BJ (cell line): ENCODE measurements at regions not wholly inside any gene's neighbourhood (a gene's known extent, or its start where the extent isn't known, plus 50 kb on each side); places are given as distances from the start of the nearest gene placed in this dataset.

Source experiments
- CTCF ChIA-PET: fragments of 350-600 bp; formaldehyde crosslinking; extraction: SDS; loops from one replicate; lab custom pipeline; 2021; ENCODE audit warnings: antibody characterized with exemption, inconsistent platforms; lab: Yijun Ruan, JAX
- POLR2A ChIA-PET: fragments of 300-600 bp; sonication (Branson Sonifier 250); formaldehyde crosslinking; extraction: SDS; loops from one replicate; lab custom pipeline; 2021; ENCODE audit warnings: antibody characterized with exemption; lab: Charles Lee
- DNase-seq: peaks from one replicate; pipeline ENCODE4 v3.0.0-alpha.2; 2011; ENCODE audit warnings: low read depth
- H3K27me3 ChIP-seq: 2 replicates; pipeline ENCODE4 v1.6.0; 2011; ENCODE audit warnings: low read length; ENCODE audit not compliant: control insufficient read depth, insufficient read depth
- H3K36me3 ChIP-seq: 2 replicates; pipeline ENCODE4 v1.5.1; 2011; ENCODE audit warnings: low read length; ENCODE audit not compliant: control insufficient read depth, insufficient read depth
- H3K4me3 ChIP-seq: 2 replicates; pipeline ENCODE4 v1.5.1; 2011; ENCODE audit warnings: low read depth, mild to moderate bottlenecking, control low read depth, low read length
- CTCF ChIP-seq: IDR thresholded peaks from 2 replicates; pipeline ENCODE4 v1.5.1; 2011; ENCODE audit warnings: low read depth, mild to moderate bottlenecking, control low read depth, inconsistent platforms, low read length, moderate library complexity; ENCODE audit not compliant: insufficient read depth

GRCh38 chr2:195199864-195200263 is 457.2 kb upstream of the SLC39A10 start:
- Histone ChIP-seq H3K27me3 (no peaks in the 10 kb centered on the region), H3K36me3 (no peaks in the 10 kb centered on the region), H3K4me3 (no peak overlapping the region)
- DNase-seq: no peak
- CTCF ChIA-PET: no interaction called here
- POLR2A ChIA-PET: no interaction called here
- no peak for TF ChIP-seq CTCF

- POLR2A ChIA-PET: no interaction called here
- DNase-seq: no peak
- no peaks in the 10 kb centered on the region for H3K36me3 ChIP-seq
- TF ChIP-seq CTCF: no peak
- H3K4me3 ChIP-seq: no peak overlapping the region
- CTCF ChIA-PET: no interaction called here
- H3K27me3 ChIP-seq: no peaks in the 10 kb centered on the region
These were observed 475.8 kb upstream of the SLC39A10 start for GRCh38 chr2:195181059-195181705.

GRCh38 chr2:195168369-195168768 is 488.7 kb upstream of the SLC39A10 start:
- no peak overlapping the region for H3K4me3 ChIP-seq
- ChIA-PET POLR2A (no interaction called here), CTCF (no interaction called here)
- no peak for TF ChIP-seq CTCF
- no peak for DNase-seq
- H3K27me3 ChIP-seq: no peaks in the 10 kb centered on the region
- H3K36me3 ChIP-seq: no peaks in the 10 kb centered on the region

- TF ChIP-seq CTCF: no peak
- CTCF ChIA-PET: no interaction called here
- DNase-seq: no peak
- H3K27me3 ChIP-seq: no peaks in the 10 kb centered on the region
- H3K36me3 ChIP-seq: no peaks in the 10 kb centered on the region
- POLR2A ChIA-PET: no interaction called here
- H3K4me3 ChIP-seq: no peak overlapping the region
These were observed 492.1 kb upstream of the SLC39A10 start for GRCh38 chr2:195164930-195165329.

GRCh38 chr2:195162918-195163317 is 494.1 kb upstream of the SLC39A10 start:
- POLR2A ChIA-PET: no interaction called here
- CTCF ChIA-PET: no interaction called here
- H3K27me3 ChIP-seq: no peaks in the 10 kb centered on the region
- DNase-seq: no peak
- H3K4me3 ChIP-seq: no peak overlapping the region
- H3K36me3 ChIP-seq: no peaks in the 10 kb centered on the region
- TF ChIP-seq CTCF: no peak
